ENCODE measurements at regions not wholly inside any gene's neighbourhood (a gene's known extent, or its start where the extent isn't known, plus 50 kb on each side); places are given as distances from the start of the nearest gene placed in this dataset.

- H3K36me3 ChIP-seq (ENCODE audit: low read depth), result no peaks in the 10 kb centered on the region
- no peak for ATAC-seq
- H3K4me1 ChIP-seq (ENCODE audit: low read depth), result no peaks in the 10 kb centered on the region
- TF ChIP-seq, protein P1, sequence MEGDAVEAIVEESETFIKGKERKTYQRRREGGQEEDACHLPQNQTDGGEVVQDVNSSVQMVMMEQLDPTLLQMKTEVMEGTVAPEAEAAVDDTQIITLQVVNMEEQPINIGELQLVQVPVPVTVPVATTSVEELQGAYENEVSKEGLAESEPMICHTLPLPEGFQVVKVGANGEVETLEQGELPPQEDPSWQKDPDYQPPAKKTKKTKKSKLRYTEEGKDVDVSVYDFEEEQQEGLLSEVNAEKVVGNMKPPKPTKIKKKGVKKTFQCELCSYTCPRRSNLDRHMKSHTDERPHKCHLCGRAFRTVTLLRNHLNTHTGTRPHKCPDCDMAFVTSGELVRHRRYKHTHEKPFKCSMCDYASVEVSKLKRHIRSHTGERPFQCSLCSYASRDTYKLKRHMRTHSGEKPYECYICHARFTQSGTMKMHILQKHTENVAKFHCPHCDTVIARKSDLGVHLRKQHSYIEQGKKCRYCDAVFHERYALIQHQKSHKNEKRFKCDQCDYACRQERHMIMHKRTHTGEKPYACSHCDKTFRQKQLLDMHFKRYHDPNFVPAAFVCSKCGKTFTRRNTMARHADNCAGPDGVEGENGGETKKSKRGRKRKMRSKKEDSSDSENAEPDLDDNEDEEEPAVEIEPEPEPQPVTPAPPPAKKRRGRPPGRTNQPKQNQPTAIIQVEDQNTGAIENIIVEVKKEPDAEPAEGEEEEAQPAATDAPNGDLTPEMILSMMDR (IDR thresholded peaks at IDR 0.05), result no peak
- H3K4me3 ChIP-seq, result no peak overlapping the region
- H3K9me3 ChIP-seq, result no peaks in the 10 kb centered on the region
- intact Hi-C loops (cut with DNase I, micrococcal nuclease), result no loop called here
- no peak for DNase-seq
Measured at GRCh38 chr2:226639550-226639949, 160.1 kb downstream of the IRS1 start.

GRCh38 chr2:226638576-226638975 is 161.0 kb downstream of the IRS1 start:
- Histone ChIP-seq H3K4me3 (no peak overlapping the region), H3K9me3 (no peaks in the 10 kb centered on the region), H3K4me1 (ENCODE audit: low read depth) (no peaks in the 10 kb centered on the region), H3K36me3 (ENCODE audit: low read depth) (no peaks in the 10 kb centered on the region)
- TF ChIP-seq, protein P1 (IDR thresholded peaks at IDR 0.05), result no peak
- no peak for DNase-seq
- intact Hi-C loops (cut with DNase I, micrococcal nuclease), result no loop called here
- no peak for ATAC-seq

DNA sequence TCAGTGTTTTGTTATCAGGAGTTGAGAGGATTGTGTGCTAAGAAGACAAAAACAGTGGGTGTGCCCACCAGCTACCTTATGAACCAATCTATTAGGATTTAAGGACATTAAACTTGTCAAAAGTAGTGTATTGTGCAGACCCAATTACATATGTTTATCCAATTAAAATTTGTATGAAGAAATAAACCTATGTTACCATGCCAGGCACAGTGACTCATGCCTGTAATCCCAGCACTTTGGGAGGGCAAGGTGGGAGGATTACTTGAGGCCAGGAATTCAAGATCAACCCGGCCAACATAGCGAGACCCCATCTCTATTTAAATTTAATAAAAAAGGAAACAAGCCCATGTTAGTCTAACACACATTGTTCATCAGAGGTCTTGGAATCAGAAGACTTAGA is 162.2 kb downstream of the IRS1 start:
- ATAC-seq (no peak), DNase-seq (no peak)
- no peaks in the 10 kb centered on the region for H3K4me1 ChIP-seq (ENCODE audit: low read depth)
- H3K36me3 ChIP-seq (ENCODE audit: low read depth), result no peaks in the 10 kb centered on the region
- H3K9me3 ChIP-seq, result no peaks in the 10 kb centered on the region
- intact Hi-C loops (cut with DNase I, micrococcal nuclease), result no loop called here
- TF ChIP-seq, protein P1 (IDR thresholded peaks at IDR 0.05), result no peak
- no peak overlapping the region for H3K4me3 ChIP-seq

GRCh38 chr2:226636586-226636985 is 163.0 kb downstream of the IRS1 start:
- no peaks in the 10 kb centered on the region for H3K4me1 ChIP-seq (ENCODE audit: low read depth)
- DNase-seq (no peak), ATAC-seq (no peak)
- H3K9me3 ChIP-seq, result no peaks in the 10 kb centered on the region
- TF ChIP-seq, protein P1 (IDR thresholded peaks at IDR 0.05), result no peak
- H3K4me3 ChIP-seq, result no peak overlapping the region
- no peaks in the 10 kb centered on the region for H3K36me3 ChIP-seq (ENCODE audit: low read depth)
- intact Hi-C loops (cut with DNase I, micrococcal nuclease), result no loop called here

DNA sequence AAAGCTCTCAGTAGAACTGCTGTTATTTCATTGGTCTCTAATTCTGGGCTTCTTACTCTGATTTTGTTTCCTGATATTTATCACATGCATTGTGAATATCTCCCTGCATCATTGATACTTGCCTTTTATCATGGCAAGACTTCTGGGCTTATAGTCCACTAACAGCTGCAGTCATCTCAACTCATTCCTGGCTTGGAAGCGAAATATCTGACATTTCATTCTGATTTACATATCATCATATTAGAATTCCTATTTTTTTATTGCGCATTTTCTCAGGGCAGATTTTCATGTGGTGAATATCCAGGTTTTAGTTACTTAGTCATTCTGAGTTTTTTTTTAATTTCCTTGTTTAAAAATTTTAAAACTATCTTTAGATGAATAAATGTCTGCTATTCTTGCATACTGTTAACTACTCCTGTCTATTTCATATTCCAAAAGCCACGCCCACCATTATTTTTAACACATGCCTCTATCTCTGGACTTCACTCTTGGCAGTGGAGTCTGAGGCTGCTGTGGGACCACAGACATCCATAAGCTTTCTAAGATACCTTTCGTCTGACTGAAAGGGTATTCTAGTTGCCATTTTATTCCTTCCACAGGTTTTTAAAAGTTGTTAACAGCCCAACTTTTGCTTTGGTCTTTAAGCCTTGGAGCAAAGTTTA is 164.5 kb downstream of the IRS1 start:
- Histone ChIP-seq H3K4me3 (no peak overlapping the region), H3K4me1 (ENCODE audit: low read depth) (no peaks in the 10 kb centered on the region), H3K9me3 (no peaks in the 10 kb centered on the region), H3K36me3 (ENCODE audit: low read depth) (no peaks in the 10 kb centered on the region)
- TF ChIP-seq, protein P1 (IDR thresholded peaks at IDR 0.05), result no peak
- ATAC-seq, result no peak
- intact Hi-C loops (cut with DNase I, micrococcal nuclease), result no loop called here
- DNase-seq, result no peak

DNA sequence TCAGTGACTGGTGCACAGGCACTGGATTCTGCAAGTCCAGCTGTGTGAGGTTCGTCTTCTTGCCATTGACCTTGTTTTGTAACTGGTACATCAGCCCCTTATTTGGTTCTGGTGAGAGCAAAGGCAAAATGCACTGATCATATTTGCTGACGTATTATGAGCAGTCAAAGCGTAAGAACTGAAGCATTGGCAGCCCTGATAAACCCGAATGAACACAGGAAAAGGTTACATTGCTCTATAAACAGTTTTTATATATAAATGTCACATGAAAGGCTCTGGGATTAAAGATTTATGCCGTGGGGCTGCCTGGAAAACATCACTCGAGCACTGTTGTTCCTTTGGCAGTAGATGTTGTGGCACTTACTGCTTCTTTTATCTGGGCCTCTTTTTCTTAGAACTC is 167.9 kb downstream of the IRS1 start:
- intact Hi-C loops (cut with DNase I, micrococcal nuclease), result no loop called here
- ATAC-seq (peak; percentile 29), DNase-seq (no peak)
- Histone ChIP-seq H3K4me1 (ENCODE audit: low read depth) (no peaks in the 10 kb centered on the region), H3K36me3 (ENCODE audit: low read depth) (no peaks in the 10 kb centered on the region), H3K9me3 (no peaks in the 10 kb centered on the region), H3K4me3 (no peak overlapping the region)
- TF ChIP-seq, protein P1 (IDR thresholded peaks at IDR 0.05), result no peak
